MCF 10A (cell line): ENCODE measurements at regions not wholly inside any gene's neighbourhood (a gene's known extent, or its start where the extent isn't known, plus 50 kb on each side); places are given as distances from the start of the nearest gene placed in this dataset.

Experiments
- BruUV-seq: library from RNA; stranded (reverse); fragments of 400-500 nt; replicated peaks from 2 replicates; lab custom pipeline; 2021; lab: Mats Ljungman, UMichigan
- CTCF ChIA-PET: fragments of 300-600 bp; sonication (Branson Sonifier 250); formaldehyde crosslinking; extraction: SDS; loops from one replicate; lab custom pipeline; 2021; ENCODE audit warnings: antibody characterized with exemption, inconsistent platforms; lab: Yijun Ruan, JAX
- POLR2A ChIA-PET: fragments of 300-600, 350-650 bp; sonication (Branson Sonifier 250); formaldehyde crosslinking; extraction: SDS; loops from one replicate; lab custom pipeline; 2020; ENCODE audit warnings: antibody characterized with exemption, inconsistent platforms; lab: Yijun Ruan, JAX
- DNase-seq: peaks from one replicate; pipeline ENCODE4 v3.0.0-alpha.2; 2018; ENCODE audit not compliant: unreplicated experiment
- H3K27ac Mint-ChIP-seq: one replicate; pipeline ENCODE4 v1.8.0; 2022; ENCODE audit warnings: mild to moderate bottlenecking, low read depth, mixed read lengths; ENCODE audit not compliant: unreplicated experiment
- H3K27me3 Mint-ChIP-seq: one replicate; pipeline ENCODE4 v1.8.0; 2022; ENCODE audit warnings: mixed read lengths; ENCODE audit not compliant: insufficient read depth, unreplicated experiment
- H3K36me3 Mint-ChIP-seq: one replicate; pipeline ENCODE4 v1.8.0; 2022; ENCODE audit warnings: mild to moderate bottlenecking, moderate library complexity, mixed read lengths; ENCODE audit not compliant: insufficient read depth, unreplicated experiment
- H3K4me1 Mint-ChIP-seq: one replicate; pipeline ENCODE4 v1.8.0; 2022; ENCODE audit warnings: mixed read lengths; ENCODE audit not compliant: insufficient read depth, unreplicated experiment
- H3K4me3 Mint-ChIP-seq: one replicate; pipeline ENCODE4 v1.8.0; 2022; ENCODE audit warnings: mild to moderate bottlenecking, moderate library complexity, mixed read lengths; ENCODE audit not compliant: unreplicated experiment
- H3K9me3 Mint-ChIP-seq: one replicate; pipeline ENCODE4 v1.8.0; 2022; ENCODE audit warnings: mixed read lengths; ENCODE audit not compliant: unreplicated experiment
- intact Hi-C: fragments of 100-400 bp; cut with micrococcal nuclease; formaldehyde crosslinking; loops from 2 replicates; pipeline ENCODE4 v1.14.1; 2022
- TF ChIP-seq, protein P1 (sequence below): fragments of 200-600 bp; IDR thresholded peaks from one replicate; pipeline ENCODE4 v1.8.0; 2022; ENCODE audit warnings: antibody characterized with exemption, mild to moderate bottlenecking; ENCODE audit not compliant: unreplicated experiment

DNA sequence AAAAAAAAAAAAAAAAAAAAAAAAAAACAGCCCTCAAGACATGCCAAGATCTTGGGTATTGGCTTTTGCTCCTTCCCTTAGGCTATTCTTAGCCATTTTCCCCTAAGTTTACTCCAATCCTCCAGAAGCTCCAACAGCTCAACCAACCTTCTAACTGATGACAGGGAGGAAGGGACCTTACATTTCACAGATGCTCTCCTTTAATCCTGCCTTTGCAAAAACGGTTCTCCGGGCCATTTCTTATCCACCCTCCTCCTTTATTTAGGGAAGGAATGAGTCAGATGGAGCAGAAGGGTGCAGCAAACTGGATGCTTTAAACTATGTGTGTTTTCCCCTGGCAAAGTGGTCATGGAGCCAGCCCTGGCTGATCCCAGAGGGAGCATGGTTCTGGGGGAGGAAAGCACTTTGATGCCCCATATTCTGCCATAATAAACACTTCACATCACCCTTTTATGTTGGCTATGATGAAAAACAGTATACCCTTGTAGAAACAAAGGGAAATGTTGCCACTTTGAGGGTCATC, 369.4 kb upstream of the DMAC1 start:
- Mint-ChIP-seq H3K4me1 (no peaks in the 10 kb centered on the region), H3K27me3 (no peaks in the 10 kb centered on the region), H3K27ac (no peak overlapping the region), H3K4me3 (no peak overlapping the region), H3K36me3 (no peaks in the 10 kb centered on the region), H3K9me3 (peaks cover 31% of the 10 kb centered on the region)
- CTCF ChIA-PET, result interaction anchor here (0.5 to 1.1 kb wide), 2 partner anchors 120 to 233 kb away, joined by 3 to 4 read pairs; no protein-coding TSS in a partner anchor
- intact Hi-C loops, result no loop called here
- TF ChIP-seq, protein P1, sequence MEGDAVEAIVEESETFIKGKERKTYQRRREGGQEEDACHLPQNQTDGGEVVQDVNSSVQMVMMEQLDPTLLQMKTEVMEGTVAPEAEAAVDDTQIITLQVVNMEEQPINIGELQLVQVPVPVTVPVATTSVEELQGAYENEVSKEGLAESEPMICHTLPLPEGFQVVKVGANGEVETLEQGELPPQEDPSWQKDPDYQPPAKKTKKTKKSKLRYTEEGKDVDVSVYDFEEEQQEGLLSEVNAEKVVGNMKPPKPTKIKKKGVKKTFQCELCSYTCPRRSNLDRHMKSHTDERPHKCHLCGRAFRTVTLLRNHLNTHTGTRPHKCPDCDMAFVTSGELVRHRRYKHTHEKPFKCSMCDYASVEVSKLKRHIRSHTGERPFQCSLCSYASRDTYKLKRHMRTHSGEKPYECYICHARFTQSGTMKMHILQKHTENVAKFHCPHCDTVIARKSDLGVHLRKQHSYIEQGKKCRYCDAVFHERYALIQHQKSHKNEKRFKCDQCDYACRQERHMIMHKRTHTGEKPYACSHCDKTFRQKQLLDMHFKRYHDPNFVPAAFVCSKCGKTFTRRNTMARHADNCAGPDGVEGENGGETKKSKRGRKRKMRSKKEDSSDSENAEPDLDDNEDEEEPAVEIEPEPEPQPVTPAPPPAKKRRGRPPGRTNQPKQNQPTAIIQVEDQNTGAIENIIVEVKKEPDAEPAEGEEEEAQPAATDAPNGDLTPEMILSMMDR, result no peak
- BruUV-seq, result no TSS peak
- no peak for DNase-seq
- POLR2A ChIA-PET, result no interaction called here

DNA sequence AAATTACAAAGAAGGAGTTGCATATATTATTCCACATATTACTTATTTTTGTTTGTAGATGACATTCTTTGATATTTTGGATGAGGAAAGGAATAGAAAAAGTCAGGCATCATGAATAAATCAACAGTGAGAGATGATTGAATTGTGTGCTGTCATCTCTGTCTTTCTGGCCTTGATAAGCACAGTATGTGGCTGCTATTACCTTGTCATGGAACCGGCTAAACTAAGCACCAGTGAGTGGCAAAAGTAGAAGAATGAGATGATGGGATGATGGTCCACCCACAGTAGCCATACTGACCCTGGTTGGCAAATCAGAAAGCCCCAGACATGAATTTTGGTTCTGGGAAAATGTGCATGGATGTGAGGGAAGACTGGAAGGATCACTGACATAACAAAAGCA, 361.2 kb upstream of the DMAC1 start:
- no peak for DNase-seq
- TF ChIP-seq, protein P1, result no peak
- no TSS peak for BruUV-seq
- no peaks in the 10 kb centered on the region for H3K36me3 Mint-ChIP-seq
- H3K9me3 Mint-ChIP-seq, result peaks cover 11% of the 10 kb centered on the region
- no peaks in the 10 kb centered on the region for H3K27me3 Mint-ChIP-seq
- H3K4me1 Mint-ChIP-seq, result no peaks in the 10 kb centered on the region
- ChIA-PET POLR2A (no interaction called here), CTCF (no interaction called here)
- no peak overlapping the region for H3K27ac Mint-ChIP-seq
- intact Hi-C loops, result no loop called here
- H3K4me3 Mint-ChIP-seq, result no peak overlapping the region

DNA sequence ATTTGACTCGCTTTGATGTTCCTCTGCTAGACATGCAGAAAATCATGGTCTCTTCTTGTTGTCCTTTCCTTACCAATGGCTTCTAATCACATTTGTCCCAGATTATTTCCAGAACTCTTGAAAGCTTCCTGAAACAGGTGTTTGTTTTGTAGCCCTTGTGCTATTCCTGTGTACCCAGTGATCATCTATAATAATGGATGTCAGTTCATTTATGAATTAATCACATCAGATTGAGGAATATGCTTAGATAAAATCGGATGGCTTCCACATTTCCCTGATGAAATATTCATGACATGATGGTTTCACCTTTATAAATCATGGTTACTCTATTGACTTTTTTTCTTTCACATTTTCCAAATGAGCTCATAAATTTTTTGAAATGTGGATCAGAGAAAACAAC, 359.0 kb upstream of the DMAC1 start:
- H3K27me3 Mint-ChIP-seq, result no peaks in the 10 kb centered on the region
- ChIA-PET CTCF (interaction anchor here (0.5 to 1.1 kb wide), 3 partner anchors 33 to 1573 kb away, joined by 3 to 4 read pairs (median 3); no protein-coding TSS in a partner anchor), POLR2A (no interaction called here)
- H3K4me1 Mint-ChIP-seq, result no peaks in the 10 kb centered on the region
- no peak overlapping the region for H3K4me3 Mint-ChIP-seq
- BruUV-seq, result no TSS peak
- intact Hi-C loops, result no loop called here
- peaks cover 11% of the 10 kb centered on the region for H3K9me3 Mint-ChIP-seq
- H3K36me3 Mint-ChIP-seq, result no peaks in the 10 kb centered on the region
- TF ChIP-seq, protein P1, result no peak
- DNase-seq, result no peak
- no peak overlapping the region for H3K27ac Mint-ChIP-seq

DNA sequence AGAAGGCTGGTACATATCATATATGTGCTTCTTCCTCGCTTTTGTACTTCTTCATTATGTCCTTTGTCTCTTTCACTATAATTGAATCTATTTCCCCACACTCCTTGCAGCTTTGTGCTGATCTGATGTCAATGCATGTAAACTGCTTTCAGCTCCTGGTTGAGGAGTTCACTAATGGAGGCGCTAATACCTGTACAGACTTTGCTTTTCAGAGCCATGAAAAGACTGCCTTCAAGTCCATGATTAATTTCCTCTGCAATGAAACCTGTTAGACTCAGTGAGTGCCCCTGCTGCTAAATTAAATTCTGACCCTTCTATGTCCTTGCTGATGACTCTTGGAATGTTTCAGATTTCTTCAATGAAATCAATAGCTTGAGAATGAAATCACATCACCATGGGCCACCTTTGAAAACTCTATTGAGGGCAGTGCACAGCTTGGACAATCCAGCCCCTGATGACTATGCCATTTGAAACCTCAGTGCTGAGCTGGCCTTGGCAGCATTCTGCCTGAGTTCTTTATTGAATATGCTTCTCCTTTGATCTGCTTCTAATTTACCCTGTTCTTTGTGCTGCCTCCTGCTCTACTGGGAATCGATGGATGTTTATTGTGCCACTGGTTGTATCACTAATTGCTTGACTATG, 358.2 kb upstream of the DMAC1 start:
- CTCF ChIA-PET, result interaction anchor here (0.6 kb wide), 1 partner anchor 554 kb away, joined by 3 read pairs; no protein-coding TSS in a partner anchor
- Mint-ChIP-seq H3K36me3 (no peaks in the 10 kb centered on the region), H3K27me3 (no peaks in the 10 kb centered on the region), H3K9me3 (peaks cover 11% of the 10 kb centered on the region), H3K4me3 (no peak overlapping the region), H3K4me1 (no peaks in the 10 kb centered on the region), H3K27ac (no peak overlapping the region)
- POLR2A ChIA-PET, result no interaction called here
- no peak for DNase-seq
- no TSS peak for BruUV-seq
- TF ChIP-seq, protein P1, result no peak
- intact Hi-C loops, result no loop called here
